NOMO-1 treated with dmso at 0.1 percent for 144 hours (cell line): ENCODE measurements at regions not wholly inside any gene's neighbourhood (a gene's known extent, or its start where the extent isn't known, plus 50 kb on each side); places are given as distances from the start of the nearest gene placed in this dataset.

Experiments
- DNase-seq: peaks from one replicate; lab custom pipeline; 2025; ENCODE audit not compliant: unreplicated experiment; lab: John Stamatoyannopoulos, UW

DNA sequence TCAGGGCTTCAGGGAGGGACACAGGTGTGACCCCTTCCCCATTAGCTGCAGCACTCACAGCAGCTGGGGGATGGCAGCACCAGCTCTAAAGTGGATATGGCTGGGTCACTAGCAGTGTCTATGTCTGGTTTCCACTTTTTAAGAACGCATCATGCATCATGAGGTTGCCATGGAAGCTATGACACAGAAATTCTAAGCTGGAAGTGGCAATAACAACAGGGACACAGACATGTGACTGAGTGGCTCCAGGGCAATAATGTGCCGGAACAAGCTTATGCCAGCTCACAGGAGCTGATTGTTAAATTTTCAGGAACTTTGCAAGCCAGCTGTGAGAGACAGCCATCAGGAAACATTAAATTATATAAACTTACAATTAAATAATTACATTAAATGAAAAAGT is 51.2 kb upstream of the NFASC start:
- DNase-seq, result no peak
